Panc1 (cell line): ENCODE measurements at regions not wholly inside any gene's neighbourhood (a gene's known extent, or its start where the extent isn't known, plus 50 kb on each side); places are given as distances from the start of the nearest gene placed in this dataset.

Experiments used
- ATAC-seq: fragments of 200-7000 bp; cut with Tn5 transposase; 2 replicates; pipeline ENCODE4 v1.9.1; 2020; ENCODE audit warnings: mild to moderate bottlenecking, moderate library complexity
- BruUV-seq: library from RNA; stranded (reverse); fragments of 400-500 nt; replicated peaks from 2 replicates; lab custom pipeline; 2021; lab: Mats Ljungman, UMichigan
- CTCF ChIA-PET: fragments of 300-600 bp; sonication (Branson Sonifier 250); formaldehyde crosslinking; loops from one replicate; lab custom pipeline; 2022; ENCODE audit warnings: antibody characterized with exemption; lab: Charles Lee
- POLR2A ChIA-PET: fragments of 300-600 bp; sonication (Branson Sonifier 250); formaldehyde crosslinking; loops from one replicate; lab custom pipeline; 2022; ENCODE audit warnings: antibody characterized with exemption; lab: Charles Lee
- DNase-seq: peaks from one replicate; pipeline ENCODE4 v3.0.0-alpha.2; 2010; ENCODE audit warnings: low read depth, low spot score
- H3K27ac ChIP-seq: 2 replicates; pipeline ENCODE4 v1.5.1; 2011; ENCODE audit warnings: mild to moderate bottlenecking, low read length, inconsistent platforms
- H3K27me3 ChIP-seq: fragments of 200-500 bp; sonication (Bioruptor generic); 2 replicates; pipeline ENCODE4 v1.6.0; 2014; ENCODE audit warnings: low read length, inconsistent platforms; ENCODE audit not compliant: control insufficient read depth, insufficient read depth
- H3K36me3 ChIP-seq: fragments of 200-500 bp; sonication (Bioruptor generic); 2 replicates; pipeline ENCODE4 v1.5.1; 2014; ENCODE audit warnings: inconsistent platforms, mild to moderate bottlenecking, low read length, moderate library complexity; ENCODE audit not compliant: control insufficient read depth, insufficient read depth
- H3K4me1 ChIP-seq: 2 replicates; pipeline ENCODE4 v1.5.1; 2011; ENCODE audit warnings: inconsistent platforms, mild to moderate bottlenecking, low read length, moderate library complexity; ENCODE audit not compliant: control insufficient read depth, insufficient read depth
- H3K4me3 ChIP-seq, 2 experiments: 2 replicates each; pipeline ENCODE4 v1.5.1; 2011 to 2012; ENCODE audit warnings: low read depth in 2 of 2, low read length in 2 of 2, mild to moderate bottlenecking in 2 of 2, inconsistent platforms in 1 of 2, moderate library complexity in 1 of 2
- H3K9me3 ChIP-seq: fragments of 200-500 bp; sonication (Bioruptor generic); 2 replicates; pipeline ENCODE4 v1.5.1; 2014; ENCODE audit warnings: low read depth, mild to moderate bottlenecking, inconsistent platforms, low read length, moderate library complexity; ENCODE audit not compliant: control insufficient read depth, insufficient read depth
- POLR2AphosphoS5 ChIP-seq: IDR thresholded peaks from 2 replicates; pipeline ENCODE4 v1.6.1; 2012; ENCODE audit warnings: mild to moderate bottlenecking, low read depth, low read length, moderate library complexity
- SIN3A ChIP-seq: IDR thresholded peaks from 2 replicates; pipeline ENCODE4 v1.6.1; 2012; ENCODE audit warnings: low read depth, mild to moderate bottlenecking, low read length, moderate library complexity, borderline replicate concordance; ENCODE audit not compliant: insufficient read depth
- TCF7L2 ChIP-seq: IDR thresholded peaks from 2 replicates; pipeline ENCODE4 v1.6.1; 2011; ENCODE audit warnings: mild to moderate bottlenecking, low read depth, low read length, inconsistent platforms
- in situ Hi-C: cut with HindIII; loops from 2 replicates; pipeline ENCODE4 v1.10.0; 2016; ENCODE audit warnings: low sequenced_read_pairs, low pct_unique_long_range_greater_than_20kb
- intact Hi-C: fragments of 100-400 bp; cut with micrococcal nuclease; formaldehyde crosslinking; loops from one replicate; pipeline ENCODE4 v1.10.0; 2022; ENCODE audit not compliant: unreplicated experiment
- TF ChIP-seq, protein P1 (sequence below): fragments of 450-650 bp; IDR thresholded peaks from 2 replicates; pipeline ENCODE4 v1.5.1; 2017; ENCODE audit warnings: mild to moderate bottlenecking
- TF ChIP-seq, protein P2 (sequence below), 2 experiments: IDR thresholded peaks; 2 replicates each; pipeline ENCODE4 v1.6.1; 2011 to 2012; ENCODE audit warnings: low read depth in 2 of 2, control low read depth in 1 of 2, low read length in 1 of 2, mild to moderate bottlenecking in 1 of 2, moderate library complexity in 1 of 2; ENCODE audit not compliant: insufficient read depth in 1 of 2

DNA sequence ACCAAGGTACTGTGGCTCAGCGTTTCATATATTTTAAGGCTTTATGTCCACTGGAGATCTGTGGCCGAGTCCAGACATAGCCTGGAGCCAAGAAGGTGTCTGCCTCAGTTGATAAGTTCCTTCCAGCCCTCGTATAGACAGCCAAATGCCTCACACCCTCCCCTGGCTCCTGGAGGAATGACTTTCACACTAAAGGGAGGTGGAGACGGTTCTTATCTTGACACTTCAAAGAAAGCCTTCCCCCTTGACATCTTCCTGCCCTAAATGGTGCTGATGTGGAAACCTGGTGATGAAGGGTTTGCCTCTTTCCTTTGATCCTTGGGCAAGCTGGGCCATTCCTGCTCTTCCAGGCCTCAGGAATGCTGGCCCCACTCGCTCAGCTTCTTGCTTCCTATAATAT, 474.8 kb upstream of the TBX3 start:
- no peaks in the 10 kb centered on the region for H3K9me3 ChIP-seq
- in situ Hi-C loops = no loop called here
- no TSS peak for BruUV-seq
- no peaks in the 10 kb centered on the region for H3K27me3 ChIP-seq
- no peaks in the 10 kb centered on the region for H3K4me1 ChIP-seq
- DNase-seq (no peak), ATAC-seq (no peak)
- POLR2A ChIA-PET = no interaction called here
- H3K27ac ChIP-seq = no peak overlapping the region
- no peaks in the 10 kb centered on the region for H3K36me3 ChIP-seq
- intact Hi-C loops = no loop called here
- CTCF ChIA-PET = no interaction called here
- TF ChIP-seq POLR2AphosphoS5 (no peak), TCF7L2 (no peak), SIN3A (no peak)
- TF ChIP-seq, protein P1, sequence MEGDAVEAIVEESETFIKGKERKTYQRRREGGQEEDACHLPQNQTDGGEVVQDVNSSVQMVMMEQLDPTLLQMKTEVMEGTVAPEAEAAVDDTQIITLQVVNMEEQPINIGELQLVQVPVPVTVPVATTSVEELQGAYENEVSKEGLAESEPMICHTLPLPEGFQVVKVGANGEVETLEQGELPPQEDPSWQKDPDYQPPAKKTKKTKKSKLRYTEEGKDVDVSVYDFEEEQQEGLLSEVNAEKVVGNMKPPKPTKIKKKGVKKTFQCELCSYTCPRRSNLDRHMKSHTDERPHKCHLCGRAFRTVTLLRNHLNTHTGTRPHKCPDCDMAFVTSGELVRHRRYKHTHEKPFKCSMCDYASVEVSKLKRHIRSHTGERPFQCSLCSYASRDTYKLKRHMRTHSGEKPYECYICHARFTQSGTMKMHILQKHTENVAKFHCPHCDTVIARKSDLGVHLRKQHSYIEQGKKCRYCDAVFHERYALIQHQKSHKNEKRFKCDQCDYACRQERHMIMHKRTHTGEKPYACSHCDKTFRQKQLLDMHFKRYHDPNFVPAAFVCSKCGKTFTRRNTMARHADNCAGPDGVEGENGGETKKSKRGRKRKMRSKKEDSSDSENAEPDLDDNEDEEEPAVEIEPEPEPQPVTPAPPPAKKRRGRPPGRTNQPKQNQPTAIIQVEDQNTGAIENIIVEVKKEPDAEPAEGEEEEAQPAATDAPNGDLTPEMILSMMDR = no peak
- TF ChIP-seq, protein P2, sequence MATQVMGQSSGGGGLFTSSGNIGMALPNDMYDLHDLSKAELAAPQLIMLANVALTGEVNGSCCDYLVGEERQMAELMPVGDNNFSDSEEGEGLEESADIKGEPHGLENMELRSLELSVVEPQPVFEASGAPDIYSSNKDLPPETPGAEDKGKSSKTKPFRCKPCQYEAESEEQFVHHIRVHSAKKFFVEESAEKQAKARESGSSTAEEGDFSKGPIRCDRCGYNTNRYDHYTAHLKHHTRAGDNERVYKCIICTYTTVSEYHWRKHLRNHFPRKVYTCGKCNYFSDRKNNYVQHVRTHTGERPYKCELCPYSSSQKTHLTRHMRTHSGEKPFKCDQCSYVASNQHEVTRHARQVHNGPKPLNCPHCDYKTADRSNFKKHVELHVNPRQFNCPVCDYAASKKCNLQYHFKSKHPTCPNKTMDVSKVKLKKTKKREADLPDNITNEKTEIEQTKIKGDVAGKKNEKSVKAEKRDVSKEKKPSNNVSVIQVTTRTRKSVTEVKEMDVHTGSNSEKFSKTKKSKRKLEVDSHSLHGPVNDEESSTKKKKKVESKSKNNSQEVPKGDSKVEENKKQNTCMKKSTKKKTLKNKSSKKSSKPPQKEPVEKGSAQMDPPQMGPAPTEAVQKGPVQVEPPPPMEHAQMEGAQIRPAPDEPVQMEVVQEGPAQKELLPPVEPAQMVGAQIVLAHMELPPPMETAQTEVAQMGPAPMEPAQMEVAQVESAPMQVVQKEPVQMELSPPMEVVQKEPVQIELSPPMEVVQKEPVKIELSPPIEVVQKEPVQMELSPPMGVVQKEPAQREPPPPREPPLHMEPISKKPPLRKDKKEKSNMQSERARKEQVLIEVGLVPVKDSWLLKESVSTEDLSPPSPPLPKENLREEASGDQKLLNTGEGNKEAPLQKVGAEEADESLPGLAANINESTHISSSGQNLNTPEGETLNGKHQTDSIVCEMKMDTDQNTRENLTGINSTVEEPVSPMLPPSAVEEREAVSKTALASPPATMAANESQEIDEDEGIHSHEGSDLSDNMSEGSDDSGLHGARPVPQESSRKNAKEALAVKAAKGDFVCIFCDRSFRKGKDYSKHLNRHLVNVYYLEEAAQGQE (IDR thresholded peaks at IDR 0.05; ENCODE audit: insufficient read depth in 1 of 2, low read depth in 2 of 2, low read length in 1 of 2) = no peak
- no peak overlapping the region for H3K4me3 ChIP-seq

DNA sequence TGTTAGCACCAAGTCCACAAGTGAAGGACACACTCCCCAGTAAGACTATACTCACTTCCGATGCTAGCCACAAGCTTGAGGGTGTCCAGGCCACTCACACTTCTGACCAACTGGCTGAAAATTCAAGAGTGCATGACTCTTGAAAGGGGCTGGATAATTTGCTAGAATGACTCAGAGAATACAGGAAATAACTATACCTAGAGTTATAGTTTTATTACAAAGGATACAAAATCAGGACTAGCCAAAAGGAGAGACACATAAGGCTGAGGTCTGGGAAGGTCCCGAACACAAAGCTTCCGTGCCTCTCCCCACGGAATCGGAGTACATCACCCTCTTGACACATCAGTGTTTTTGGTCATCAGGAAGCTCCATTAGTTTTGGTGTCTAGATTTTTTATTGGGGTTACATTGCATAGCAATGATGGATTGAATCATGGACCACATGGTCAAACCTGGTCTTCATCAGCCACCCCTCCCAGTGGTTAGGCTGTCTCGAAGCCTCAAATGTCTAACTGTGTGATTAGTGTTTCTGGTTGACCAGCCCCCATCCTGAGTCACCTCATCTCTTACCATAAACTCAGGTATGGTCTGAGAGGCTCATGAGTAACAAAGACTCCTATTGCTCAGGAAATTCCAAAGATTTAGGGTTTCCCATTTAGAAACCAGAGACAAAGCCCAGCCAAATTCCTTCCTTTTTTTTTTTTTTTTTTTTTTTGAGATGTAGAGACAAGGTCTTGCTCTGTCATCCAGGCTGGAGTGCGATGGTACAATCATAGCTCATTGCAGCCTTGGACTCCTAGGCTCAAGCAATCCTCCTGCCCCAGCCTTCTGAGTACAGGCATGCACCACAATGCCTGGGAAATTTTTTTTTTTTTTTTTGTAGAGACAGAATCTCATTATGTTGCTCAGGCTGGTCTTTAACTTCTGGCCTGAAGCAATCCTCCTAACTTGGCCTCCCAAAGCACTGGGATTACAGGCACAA, 472.0 kb upstream of the TBX3 start:
- intact Hi-C loops (no loop called here), in situ Hi-C loops (no loop called here)
- DNase-seq (no peak), ATAC-seq (no peak)
- no peak overlapping the region for H3K27ac ChIP-seq
- CTCF ChIA-PET = no interaction called here
- no peak overlapping the region for H3K4me3 ChIP-seq
- no peaks in the 10 kb centered on the region for H3K9me3 ChIP-seq
- no peaks in the 10 kb centered on the region for H3K27me3 ChIP-seq
- H3K36me3 ChIP-seq = no peaks in the 10 kb centered on the region
- POLR2A ChIA-PET = no interaction called here
- BruUV-seq = no TSS peak
- no peak for TF ChIP-seq SIN3A
- TF ChIP-seq POLR2AphosphoS5 = no peak
- TF ChIP-seq TCF7L2 = no peak
- TF ChIP-seq, protein P2 (IDR thresholded peaks at IDR 0.05; ENCODE audit: insufficient read depth in 1 of 2, low read depth in 2 of 2, low read length in 1 of 2) = no peak
- TF ChIP-seq, protein P1 = no peak
- H3K4me1 ChIP-seq = no peaks in the 10 kb centered on the region
